Stomach (tissue), 8 donors: ENCODE measurements at regions not wholly inside any gene's neighbourhood (a gene's known extent, or its start where the extent isn't known, plus 50 kb on each side); places are given as distances from the start of the nearest gene placed in this dataset.
A peak's percentile ranks its signal among the peaks of the same experiment; 100 is the strongest.

Experiments
- DNase-seq, 2 donors: peaks; one replicate each; pipeline versions ENCODE4 v3.0.0 to v3.0.0-alpha.2; 2013 to 2019
- H3K27ac ChIP-seq, 5 donors: fragments of 200-600 bp in 4 of 5; sonication (generic) in 4 of 5; one replicate each; pipeline ENCODE4 v1.5.1; 2013 to 2019; ENCODE audit warnings: mild to moderate bottlenecking in 1 of 5, moderate library complexity in 1 of 5
- H3K27me3 ChIP-seq, 3 donors: fragments of 200-600 bp; sonication (generic); one replicate each; pipeline ENCODE4 v1.5.1; 2017 to 2019; ENCODE audit warnings: mixed run types in 1 of 3
- H3K36me3 ChIP-seq, 4 donors: fragments of 200-600 bp; sonication (generic); 1 replicate in 3 of 4; 2 replicates in 1 of 4; pipeline ENCODE4 v1.5.1; 2016 to 2019
- H3K4me1 ChIP-seq, 4 donors: fragments of 200-600 bp; sonication (generic); one replicate each; pipeline ENCODE4 v1.5.1; 2016 to 2019
- H3K4me3 ChIP-seq, 4 donors: fragments of 200-600 bp; sonication (generic) in 3 of 4; one replicate each; pipeline ENCODE4 v1.5.1; 2016 to 2019; ENCODE audit warnings: mild to moderate bottlenecking in 1 of 4
- H3K9me3 ChIP-seq, 4 donors: fragments of 200-600 bp; sonication (generic); one replicate each; pipeline ENCODE4 v1.5.1; 2016 to 2019
- CTCF ChIP-seq, 7 experiments: fragments of 450-650 bp in 4 of 7; fragments of 200-600 bp in 3 of 7; sonication (generic) in 3 of 7; IDR thresholded peaks; one replicate each; pipeline ENCODE4 v1.5.1; 2016 to 2019; ENCODE audit warnings: antibody characterized with exemption in 7 of 7, control low read depth in 2 of 7, mild to moderate bottlenecking in 1 of 7
- EP300 ChIP-seq: sonication (generic); formaldehyde crosslinking; IDR thresholded peaks from one replicate; pipeline ENCODE4 v1.6.1; 2017; ENCODE audit warnings: antibody characterized with exemption
- POLR2A ChIP-seq, 4 donors: fragments of 450-650 bp; IDR thresholded peaks; one replicate each; pipeline ENCODE4 v1.6.1; 2016; ENCODE audit warnings: antibody characterized with exemption in 4 of 4, control low read depth in 2 of 4, mild to moderate bottlenecking in 1 of 4, moderate library complexity in 1 of 4
- POLR2AphosphoS5 ChIP-seq, 3 donors: sonication (generic); formaldehyde crosslinking; IDR thresholded peaks; one replicate each; pipeline ENCODE4 v1.6.1; 2016; ENCODE audit warnings: antibody characterized with exemption in 3 of 3
- WGBS, 5 donors: extraction: QIAGEN DNeasy Blood & Tissue Kit in 3 of 5; methylation state at CpG; one replicate each; pipeline versions ENCODE4 v1.1.5 to v1.1.7; 2013 to 2018; 5-methylcytosine and 5-hydroxymethylcytosine counted together
- intact Hi-C: fragments of 100-400 bp; cut with DNase I; formaldehyde crosslinking; loops from one replicate; pipeline ENCODE4 v1.15.1; 2023; ENCODE audit warnings: low total_unique reads
- donor health status: healthy with polysubstance abuse.
- donor health status: Bipolar disorder and iron deficiency.
- donor health status: healthy.

GRCh38 chr20:43387737-43388136 lies 70.0 kb upstream of the SRSF6 start:
- Histone ChIP-seq H3K27me3 (peaks cover 0 to 25% (median 0%) of the 10 kb centered on the region in 3 donors), H3K36me3 (no peaks in the 10 kb centered on the region), H3K27ac (peak overlapping the region in 1 of 5 donors; percentile 68), H3K4me1 (peaks cover 0 to 16% (median 5%) of the 10 kb centered on the region in 4 donors), H3K9me3 (no peaks in the 10 kb centered on the region), H3K4me3 (no peak overlapping the region)
- TF ChIP-seq POLR2AphosphoS5 (IDR thresholded peaks at IDR 0.05) (no peak), EP300 (no peak), POLR2A (IDR thresholded peaks at IDR 0.05) (no peak), CTCF (IDR thresholded peaks at IDR 0.05) (no peak)
- 77 to 91% (median 86%) methylated on average over 4 of the region's 4 CpGs for WGBS, 5 donors
- intact Hi-C loops, result no loop called here
- no peak for DNase-seq

- no peak for DNase-seq
- 57 to 67% (median 60%) methylated on average over 4 of the region's 4 CpGs for WGBS, 5 donors
- intact Hi-C loops, result no loop called here
- TF ChIP-seq EP300 (no peak), POLR2A (IDR thresholded peaks at IDR 0.05) (no peak), POLR2AphosphoS5 (IDR thresholded peaks at IDR 0.05) (no peak), CTCF (IDR thresholded peaks at IDR 0.05) (no peak)
- no peak overlapping the region for H3K4me3 ChIP-seq
- no peak overlapping the region for H3K27ac ChIP-seq
- H3K4me1 ChIP-seq, result peaks cover 0 to 16% (median 5%) of the 10 kb centered on the region in 4 donors
- H3K27me3 ChIP-seq, result peaks cover 0 to 20% (median 0%) of the 10 kb centered on the region in 3 donors
- no peaks in the 10 kb centered on the region for H3K9me3 ChIP-seq
- no peaks in the 10 kb centered on the region for H3K36me3 ChIP-seq
Observed at GRCh38 chr20:43386878-43387277, 70.8 kb upstream of the SRSF6 start.

GRCh38 chr20:43385914-43386313 lies 71.8 kb upstream of the SRSF6 start:
- intact Hi-C loops, result no loop called here
- H3K4me3 ChIP-seq, result no peak overlapping the region
- TF ChIP-seq POLR2AphosphoS5 (IDR thresholded peaks at IDR 0.05), result no peak
- TF ChIP-seq POLR2A (IDR thresholded peaks at IDR 0.05), result no peak
- TF ChIP-seq EP300, result no peak
- no peak for TF ChIP-seq CTCF (IDR thresholded peaks at IDR 0.05)
- H3K27ac ChIP-seq, result no peak overlapping the region
- no peak for DNase-seq
- H3K9me3 ChIP-seq, result no peaks in the 10 kb centered on the region
- 87 to 95% (median 88%) methylated on average over 4 of the region's 4 CpGs for WGBS, 5 donors
- H3K27me3 ChIP-seq, result peaks cover 0 to 15% (median 0%) of the 10 kb centered on the region in 3 donors
- H3K4me1 ChIP-seq, result peaks cover 0 to 16% (median 5%) of the 10 kb centered on the region in 4 donors
- H3K36me3 ChIP-seq, result no peaks in the 10 kb centered on the region

- H3K4me3 ChIP-seq, result no peak overlapping the region
- TF ChIP-seq POLR2A (IDR thresholded peaks at IDR 0.05) (no peak), CTCF (IDR thresholded peaks at IDR 0.05) (no peak), EP300 (no peak), POLR2AphosphoS5 (IDR thresholded peaks at IDR 0.05) (no peak)
- peaks cover 0 to 9% (median 0%) of the 10 kb centered on the region in 3 donors for H3K27me3 ChIP-seq
- H3K36me3 ChIP-seq, result no peaks in the 10 kb centered on the region
- intact Hi-C loops, result no loop called here
- H3K9me3 ChIP-seq, result no peaks in the 10 kb centered on the region
- WGBS, 5 donors, result 63 to 73% (median 66%) methylated on average over 14 of the region's 14 CpGs
- no peak for DNase-seq
- no peak overlapping the region for H3K27ac ChIP-seq
- peaks cover 0 to 16% (median 5%) of the 10 kb centered on the region in 4 donors for H3K4me1 ChIP-seq
Observed at GRCh38 chr20:43384101-43384940, 73.4 kb upstream of the SRSF6 start.
